Keratinocyte (primary cell): ENCODE measurements at regions not wholly inside any gene's neighbourhood (a gene's known extent, or its start where the extent isn't known, plus 50 kb on each side); places are given as distances from the start of the nearest gene placed in this dataset.

ENCODE experiments used
- DNase-seq: peaks from one replicate; pipeline ENCODE4 v3.0.0-alpha.2; 2011; ENCODE audit warnings: low read depth, missing footprints, low spot score
- FAIRE-seq: peaks from 2 replicates; lab custom pipeline; 2011; peaks lifted over from hg19 to GRCh38; lab: Jason Lieb, UNC
- H2AFZ ChIP-seq: 2 replicates; pipeline ENCODE4 v1.6.0; 2012; ENCODE audit warnings: low read length, control low read depth, inconsistent platforms; ENCODE audit not compliant: control insufficient read depth
- H3K27ac ChIP-seq: 2 replicates; pipeline ENCODE4 v1.5.1; 2011; ENCODE audit warnings: low read length; ENCODE audit not compliant: control insufficient read depth, insufficient read depth
- H3K27me3 ChIP-seq: 3 replicates; pipeline ENCODE4 v1.6.0; 2011; ENCODE audit warnings: low read length; ENCODE audit not compliant: control insufficient read depth, insufficient read depth; ENCODE audit errors: extremely low read depth
- H3K36me3 ChIP-seq, 2 experiments: 2 replicates in 1 of 2; 3 replicates in 1 of 2; pipeline ENCODE4 v1.5.1; 2011; ENCODE audit warnings: low read length in 2 of 2, mild to moderate bottlenecking in 1 of 2; ENCODE audit not compliant: control insufficient read depth in 2 of 2, insufficient read depth in 2 of 2; ENCODE audit errors: extremely low read depth in 1 of 2
- H3K4me1 ChIP-seq: 3 replicates; pipeline ENCODE4 v1.5.1; 2011; ENCODE audit warnings: low read length; ENCODE audit not compliant: control insufficient read depth, insufficient read depth; ENCODE audit errors: extremely low read depth
- H3K4me2 ChIP-seq: 3 replicates; pipeline ENCODE4 v1.6.0; 2011; ENCODE audit warnings: low read depth, low read length; ENCODE audit not compliant: control insufficient read depth, insufficient read depth; ENCODE audit errors: extremely low read depth
- H3K4me3 ChIP-seq, 3 experiments: fragments of 200-600 bp in 1 of 3; sonication (generic) in 1 of 3; 2 replicates in 2 of 3; 3 replicates in 1 of 3; pipeline ENCODE4 v1.5.1; 2011 to 2016; ENCODE audit warnings: low read length in 3 of 3, mild to moderate bottlenecking in 3 of 3, control low read depth in 2 of 3, inconsistent platforms in 1 of 3, low read depth in 1 of 3, mixed read lengths in 1 of 3, mixed run types in 1 of 3, moderate library complexity in 1 of 3; ENCODE audit not compliant: control insufficient read depth in 2 of 3, insufficient read depth in 2 of 3; ENCODE audit errors: extremely low read depth in 1 of 3
- H3K79me2 ChIP-seq: 2 replicates; pipeline ENCODE4 v1.6.0; 2012; ENCODE audit warnings: low read length; ENCODE audit not compliant: control insufficient read depth, insufficient read depth
- H3K9ac ChIP-seq: 3 replicates; pipeline ENCODE4 v1.6.0; 2011; ENCODE audit warnings: low read length; ENCODE audit not compliant: control insufficient read depth, insufficient read depth; ENCODE audit errors: extremely low read depth
- H3K9me1 ChIP-seq: 3 replicates; pipeline ENCODE4 v1.6.0; 2011; ENCODE audit warnings: low read length; ENCODE audit not compliant: control insufficient read depth, insufficient read depth; ENCODE audit errors: extremely low read depth
- H3K9me3 ChIP-seq: 2 replicates; pipeline ENCODE4 v1.5.1; 2012; ENCODE audit warnings: low read depth, low read length; ENCODE audit not compliant: control insufficient read depth
- H4K20me1 ChIP-seq: 3 replicates; pipeline ENCODE4 v1.6.0; 2011; ENCODE audit warnings: low read length; ENCODE audit not compliant: control insufficient read depth, insufficient read depth; ENCODE audit errors: extremely low read depth
- CTCF ChIP-seq, 3 experiments: IDR thresholded peaks in 1 of 3; conservative IDR thresholded peaks in 1 of 3; optimal IDR thresholded peaks in 1 of 3; 2 replicates in 2 of 3; 3 replicates in 1 of 3; pipeline versions ENCODE3 to v1.5.1; 2011; ENCODE audit warnings: low read length in 3 of 3, mild to moderate bottlenecking in 3 of 3, moderate library complexity in 2 of 3, control low read depth in 1 of 3, inconsistent platforms in 1 of 3; ENCODE audit not compliant: insufficient read depth in 2 of 3; ENCODE audit errors: extremely low read depth in 1 of 3
- EZH2 ChIP-seq: IDR thresholded peaks from one replicate; pipeline ENCODE4 v1.6.1; 2012; ENCODE audit warnings: inconsistent platforms, mild to moderate bottlenecking, low read length, moderate library complexity
- dilution Hi-C: fragments of 300-500 bp; cut with MboI; formaldehyde crosslinking; loops from one replicate; pipeline ENCODE4 v1.7.0; 2020; ENCODE audit warnings: low sequenced_read_pairs; ENCODE audit not compliant: extremely low pct_ligation_motif_present

GRCh38 chr15:72852273-72852672 is 68.7 kb upstream of the ADPGK start:
- no peak for TF ChIP-seq CTCF (optimal IDR thresholded peaks at IDR 0.05 in 1 of 3, IDR thresholded peaks at IDR 0.05 in 1 of 3, conservative IDR thresholded peaks at IDR 0.05 in 1 of 3; ENCODE audit: extremely low read depth in 1 of 3, insufficient read depth in 2 of 3, low read length in 3 of 3)
- no peak for TF ChIP-seq EZH2
- H3K9me3 ChIP-seq: no peaks in the 10 kb centered on the region
- no peaks in the 10 kb centered on the region for H3K4me1 ChIP-seq
- dilution Hi-C loops: no loop called here
- DNase-seq (no peak), FAIRE-seq (no peak)
- H3K9me1 ChIP-seq: no peaks in the 10 kb centered on the region
- no peak overlapping the region for H3K27ac ChIP-seq
- no peaks in the 10 kb centered on the region for H3K79me2 ChIP-seq
- H3K4me2 ChIP-seq: no peak overlapping the region
- no peaks in the 10 kb centered on the region for H3K36me3 ChIP-seq
- H3K4me3 ChIP-seq: no peak overlapping the region
- H4K20me1 ChIP-seq: no peaks in the 10 kb centered on the region
- H2AFZ ChIP-seq: no peak overlapping the region
- H3K9ac ChIP-seq: no peak overlapping the region
- no peaks in the 10 kb centered on the region for H3K27me3 ChIP-seq

- Histone ChIP-seq H3K4me2 (no peak overlapping the region), H3K9me3 (no peaks in the 10 kb centered on the region), H3K4me3 (no peak overlapping the region), H3K9ac (no peak overlapping the region), H3K36me3 (no peaks in the 10 kb centered on the region), H3K27me3 (no peaks in the 10 kb centered on the region), H3K9me1 (no peaks in the 10 kb centered on the region), H3K4me1 (no peaks in the 10 kb centered on the region), H3K27ac (no peak overlapping the region), H2AFZ (no peak overlapping the region), H3K79me2 (no peaks in the 10 kb centered on the region), H4K20me1 (no peaks in the 10 kb centered on the region)
- TF ChIP-seq CTCF (optimal IDR thresholded peaks at IDR 0.05 in 1 of 3, IDR thresholded peaks at IDR 0.05 in 1 of 3, conservative IDR thresholded peaks at IDR 0.05 in 1 of 3; ENCODE audit: extremely low read depth in 1 of 3, insufficient read depth in 2 of 3, low read length in 3 of 3) (no peak), EZH2 (no peak)
- FAIRE-seq (no peak), DNase-seq (no peak)
- dilution Hi-C loops: no loop called here
These were observed 68.0 kb upstream of the ADPGK start for GRCh38 chr15:72851586-72851985.
